HepG2 (cell line): ENCODE measurements at regions not wholly inside any gene's neighbourhood (a gene's known extent, or its start where the extent isn't known, plus 50 kb on each side); places are given as distances from the start of the nearest gene placed in this dataset.

Experiments
- ATF3 ChIP-seq: sonication (generic); formaldehyde crosslinking; IDR thresholded peaks from 2 replicates; pipeline ENCODE4 v1.4.0; 2020; ENCODE audit warnings: missing genetic modification reagents
- FUBP1 ChIP-seq: sonication (generic); formaldehyde crosslinking; IDR thresholded peaks from 2 replicates; pipeline ENCODE4 v1.5.1; 2020; ENCODE audit warnings: missing genetic modification reagents, mild to moderate bottlenecking, borderline replicate concordance
- HMG20B ChIP-seq: conservative IDR thresholded peaks from 2 replicates; pipeline ENCODE4 v1.6.1; 2016; ENCODE audit warnings: missing genetic modification reagents, missing compliant biosample characterization
- HNRNPLL ChIP-seq: fragments of 200-400 bp; formaldehyde crosslinking; IDR thresholded peaks from 2 replicates; pipeline ENCODE4 v1.6.1; 2017; ENCODE audit warnings: mild to moderate bottlenecking, low read depth, low read length; ENCODE audit not compliant: poor library complexity, severe bottlenecking
- JDP2 ChIP-seq: sonication (generic); formaldehyde crosslinking; IDR thresholded peaks from 2 replicates; pipeline ENCODE4 v1.8.1; 2022; ENCODE audit warnings: missing genetic modification reagents, borderline replicate concordance
- JUN ChIP-seq: sonication (generic); formaldehyde crosslinking; IDR thresholded peaks from 2 replicates; pipeline ENCODE4 v1.4.0; 2020; ENCODE audit warnings: mild to moderate bottlenecking, missing genetic modification reagents
- POLR2A ChIP-seq, 2 experiments: IDR thresholded peaks; 2 replicates each; pipeline ENCODE4 v1.6.1; 2011; ENCODE audit warnings: low read depth in 2 of 2, low read length in 2 of 2, mild to moderate bottlenecking in 1 of 2, moderate library complexity in 1 of 2; ENCODE audit not compliant: insufficient read depth in 1 of 2
- RBFOX2 ChIP-seq: fragments of 200-400 bp; formaldehyde crosslinking; IDR thresholded peaks from 2 replicates; pipeline ENCODE4 v1.6.1; 2017; ENCODE audit warnings: low read depth, mild to moderate bottlenecking, low read length
- ZNF18 ChIP-seq: sonication (generic); formaldehyde crosslinking; IDR thresholded peaks from 2 replicates; pipeline ENCODE4 v1.8.0; 2022; ENCODE audit warnings: mild to moderate bottlenecking, missing genetic modification reagents; ENCODE audit not compliant: insufficient replicate concordance
- ZXDC ChIP-seq: sonication (generic); formaldehyde crosslinking; IDR thresholded peaks from 2 replicates; pipeline ENCODE4 v1.5.0; 2020; ENCODE audit warnings: mild to moderate bottlenecking, missing genetic modification reagents

GRCh38 chr4:135508006-135508714 lies 1306.6 kb upstream of the PABPC4L start:
- TF ChIP-seq JDP2 (CRISPR knock-in tag) (no peak), HNRNPLL (no peak), POLR2A (IDR thresholded peaks at IDR 0.05; ENCODE audit: insufficient read depth in 1 of 2, low read depth in 2 of 2, low read length in 2 of 2) (no peak), JUN (no peak), ZNF18 (CRISPR knock-in tag) (no peak), RBFOX2 (no peak), HMG20B (CRISPR knock-in tag) (no peak), ATF3 (no peak), FUBP1 (no peak), ZXDC (CRISPR knock-in tag) (no peak)
